ENCODE measurements at regions not wholly inside any gene's neighbourhood (a gene's known extent, or its start where the extent isn't known, plus 50 kb on each side); places are given as distances from the start of the nearest gene placed in this dataset.

DNA sequence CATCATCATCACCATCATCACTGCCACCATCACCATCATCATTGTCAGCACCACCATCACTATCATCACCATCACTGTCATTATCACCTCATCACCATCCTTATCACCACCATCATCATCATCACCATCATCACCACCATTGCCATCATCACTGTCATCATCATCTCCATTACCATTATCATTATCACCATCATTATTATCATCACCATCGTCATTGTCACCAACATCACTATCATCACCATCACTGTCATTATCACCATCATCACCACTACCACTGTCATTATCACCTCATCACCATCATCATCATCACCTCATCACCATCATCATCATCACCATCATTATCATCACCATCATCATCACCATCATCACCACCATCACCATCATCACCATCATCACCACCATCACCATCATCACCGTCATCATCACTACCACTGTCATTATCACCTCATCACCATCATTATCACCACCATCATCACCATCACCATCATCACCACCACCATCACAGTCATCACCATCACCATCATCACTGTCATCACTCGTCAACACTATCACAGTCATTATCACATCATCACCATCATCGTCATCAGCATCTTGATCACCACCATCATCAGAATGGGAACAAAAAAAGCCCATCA is 191.1 kb downstream of the TTLL2 start:
- TF ChIP-seq, protein P1, sequence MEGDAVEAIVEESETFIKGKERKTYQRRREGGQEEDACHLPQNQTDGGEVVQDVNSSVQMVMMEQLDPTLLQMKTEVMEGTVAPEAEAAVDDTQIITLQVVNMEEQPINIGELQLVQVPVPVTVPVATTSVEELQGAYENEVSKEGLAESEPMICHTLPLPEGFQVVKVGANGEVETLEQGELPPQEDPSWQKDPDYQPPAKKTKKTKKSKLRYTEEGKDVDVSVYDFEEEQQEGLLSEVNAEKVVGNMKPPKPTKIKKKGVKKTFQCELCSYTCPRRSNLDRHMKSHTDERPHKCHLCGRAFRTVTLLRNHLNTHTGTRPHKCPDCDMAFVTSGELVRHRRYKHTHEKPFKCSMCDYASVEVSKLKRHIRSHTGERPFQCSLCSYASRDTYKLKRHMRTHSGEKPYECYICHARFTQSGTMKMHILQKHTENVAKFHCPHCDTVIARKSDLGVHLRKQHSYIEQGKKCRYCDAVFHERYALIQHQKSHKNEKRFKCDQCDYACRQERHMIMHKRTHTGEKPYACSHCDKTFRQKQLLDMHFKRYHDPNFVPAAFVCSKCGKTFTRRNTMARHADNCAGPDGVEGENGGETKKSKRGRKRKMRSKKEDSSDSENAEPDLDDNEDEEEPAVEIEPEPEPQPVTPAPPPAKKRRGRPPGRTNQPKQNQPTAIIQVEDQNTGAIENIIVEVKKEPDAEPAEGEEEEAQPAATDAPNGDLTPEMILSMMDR (conservative IDR thresholded peaks at IDR 0.05) = no peak
- H3K27ac ChIP-seq = no peak overlapping the region

DNA sequence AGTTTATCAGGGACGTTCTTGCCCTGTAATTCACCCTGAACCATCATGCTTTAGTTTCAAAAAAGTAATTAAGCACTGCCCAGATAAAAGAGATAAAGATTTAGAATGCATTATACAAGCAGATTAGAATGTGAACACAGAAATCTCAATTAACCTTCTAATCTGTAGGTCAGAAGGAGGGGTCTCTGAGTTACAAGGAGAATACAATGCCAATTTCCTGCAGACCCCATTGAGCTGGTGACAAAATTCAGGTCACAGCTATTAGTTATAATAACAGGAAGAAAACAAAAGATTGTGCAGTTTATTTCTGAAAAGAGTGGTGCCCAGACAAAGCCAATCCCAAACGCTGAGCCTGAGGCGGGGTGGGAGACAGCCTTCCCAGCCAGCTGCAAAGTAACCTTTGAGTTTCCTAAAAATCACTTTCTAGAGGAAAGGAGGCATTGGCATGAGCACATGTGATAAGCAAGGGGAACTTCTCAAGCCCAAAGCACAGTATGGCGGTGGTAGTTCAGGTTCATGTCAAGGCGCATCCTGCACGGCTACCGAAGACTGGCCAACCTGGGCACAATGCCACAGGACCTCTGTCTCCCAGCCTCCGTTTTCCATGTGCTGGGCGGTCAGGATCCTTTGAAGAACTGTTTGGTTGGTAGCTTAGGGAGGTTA is 192.5 kb downstream of the TTLL2 start:
- TF ChIP-seq, protein P1 (conservative IDR thresholded peaks at IDR 0.05) = no peak
- H3K27ac ChIP-seq = no peak overlapping the region

DNA sequence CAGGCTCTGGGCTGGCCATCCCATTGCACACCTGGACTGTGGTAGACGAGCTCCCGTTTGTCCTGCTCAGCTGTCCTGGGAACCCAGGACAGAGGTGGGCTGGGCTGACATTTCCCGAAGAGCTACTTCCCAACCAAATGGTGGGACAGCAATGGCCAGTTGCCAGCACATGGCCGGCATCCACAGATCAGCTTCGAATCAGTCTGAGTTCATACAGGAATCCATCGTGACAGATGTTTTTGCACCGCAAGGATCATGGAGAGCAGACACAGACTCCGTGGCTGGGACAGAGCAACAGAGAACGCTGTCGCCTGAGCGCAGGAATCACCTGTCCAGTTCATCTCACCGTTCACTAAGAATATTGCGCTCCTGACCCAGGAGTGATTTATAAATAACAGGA is 198.5 kb downstream of the TTLL2 start:
- TF ChIP-seq, protein P1 (conservative IDR thresholded peaks at IDR 0.05) = no peak
- H3K27ac ChIP-seq = no peak overlapping the region

DNA sequence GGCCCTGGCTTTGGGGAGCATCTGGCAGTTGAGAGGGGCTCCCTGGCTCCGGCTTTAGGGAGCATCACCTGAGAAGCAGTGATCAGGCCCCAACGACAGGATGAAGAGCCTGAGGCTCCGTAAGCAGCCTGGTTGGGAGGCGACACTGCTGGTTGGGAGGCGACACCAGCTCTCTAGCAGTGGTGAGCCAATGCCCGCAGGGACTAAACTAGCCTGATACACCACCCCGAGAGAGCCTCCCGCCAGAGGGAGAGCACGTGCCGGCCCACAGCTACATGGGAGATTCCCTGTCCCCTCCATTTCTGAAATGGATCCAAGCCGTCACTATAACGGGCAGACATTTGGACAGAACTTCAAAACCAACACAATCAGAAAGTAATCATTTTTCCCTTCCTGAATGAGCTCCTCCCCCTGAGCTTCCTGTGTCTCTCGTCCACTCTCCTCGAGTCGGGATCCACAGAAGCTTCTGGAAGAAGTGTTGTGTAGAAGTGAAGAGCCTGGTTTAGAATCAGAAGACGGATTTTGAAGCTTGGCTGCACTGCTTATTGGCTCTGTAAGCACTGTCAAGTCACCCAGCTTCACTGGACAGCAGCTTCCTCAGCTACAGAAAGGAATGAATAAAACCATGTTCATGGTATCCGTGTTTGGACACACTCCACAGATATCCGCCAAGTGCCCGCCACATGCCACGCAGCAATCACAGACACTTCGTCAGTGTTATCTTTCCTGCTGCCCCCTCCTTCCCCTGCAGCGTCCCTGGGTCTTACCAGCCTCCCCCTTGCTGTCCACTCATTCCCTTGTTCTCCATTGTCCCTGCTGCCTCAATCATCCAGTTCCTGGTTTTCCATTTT is 199.6 kb downstream of the TTLL2 start:
- TF ChIP-seq, protein P1 (conservative IDR thresholded peaks at IDR 0.05) = no peak

DNA sequence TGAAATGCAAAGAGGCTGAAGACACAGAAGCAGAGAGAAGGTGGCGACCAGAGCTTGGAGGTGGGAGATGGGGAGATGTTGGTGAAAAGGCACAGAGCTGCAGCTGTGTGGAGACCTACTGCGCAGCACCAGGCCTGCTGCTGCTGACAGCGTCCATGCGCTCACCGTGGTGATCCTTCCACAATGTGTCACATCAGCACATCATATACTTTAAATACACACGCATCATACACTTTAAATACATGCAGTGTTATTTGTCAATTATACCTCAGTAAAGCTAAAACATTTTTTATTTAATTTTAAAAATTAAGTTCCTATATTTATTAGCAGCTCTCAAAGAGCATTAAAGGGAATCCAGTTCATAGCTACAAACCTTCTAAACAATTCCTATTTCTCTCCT is 200.9 kb downstream of the TTLL2 start:
- H3K27ac ChIP-seq = no peak overlapping the region
- TF ChIP-seq, protein P1 (conservative IDR thresholded peaks at IDR 0.05) = no peak

More for the DNA sequence above, 199.6 kb downstream of the TTLL2 start:
- H3K27ac ChIP-seq = no peak overlapping the region

DNA sequence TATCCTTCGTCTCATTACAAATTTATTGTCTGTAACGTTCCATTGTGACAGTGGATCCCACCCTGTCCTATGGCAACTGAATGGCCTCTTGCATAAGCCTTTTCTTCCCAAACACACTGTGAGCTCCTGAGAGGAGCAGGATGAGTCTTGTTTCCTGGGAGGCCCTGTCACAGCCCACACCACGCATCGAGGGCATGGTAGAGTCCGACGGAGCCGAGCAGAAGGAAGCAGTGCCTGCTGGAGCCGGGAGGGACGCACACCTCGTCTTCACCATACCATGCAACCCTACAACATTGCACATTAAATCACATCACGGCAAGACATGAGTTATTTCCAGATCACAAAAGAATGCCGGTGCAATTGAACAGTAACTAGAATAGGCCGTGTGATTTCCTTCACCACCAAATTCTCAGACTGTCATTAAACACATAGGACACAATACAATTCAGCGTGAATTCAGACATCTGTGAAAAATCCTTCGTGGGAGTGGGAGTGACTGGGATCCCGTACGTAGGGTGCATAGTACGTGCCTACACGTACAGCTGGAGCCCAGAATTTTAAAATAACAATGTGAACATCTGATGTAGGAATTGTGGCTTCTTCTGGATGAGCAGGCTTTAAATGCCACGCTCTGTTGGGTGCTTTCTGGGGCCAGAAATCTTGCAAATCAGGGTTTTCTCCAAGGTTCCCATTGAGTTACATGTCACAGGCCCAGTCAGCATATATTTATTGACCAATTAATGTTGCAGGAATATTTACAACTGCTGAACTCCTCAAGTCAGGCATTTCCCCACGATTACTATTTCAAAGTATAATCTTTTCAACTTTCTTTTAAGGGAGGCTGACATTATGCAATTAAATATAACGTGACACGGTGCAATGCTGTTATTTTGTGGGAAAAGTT is 201.8 kb downstream of the TTLL2 start:
- TF ChIP-seq, protein P1 (conservative IDR thresholded peaks at IDR 0.05) = no peak
- no peak overlapping the region for H3K27ac ChIP-seq
